GM12874 (cell line): ENCODE measurements at regions not wholly inside any gene's neighbourhood (a gene's known extent, or its start where the extent isn't known, plus 50 kb on each side); places are given as distances from the start of the nearest gene placed in this dataset.

Experiments used
- CTCF ChIP-seq: IDR thresholded peaks from 2 replicates; pipeline ENCODE4 v1.5.1; 2011; ENCODE audit warnings: low read depth, mild to moderate bottlenecking, control low read depth, low read length, moderate library complexity; ENCODE audit not compliant: insufficient read depth

- no peak for TF ChIP-seq CTCF
These were observed 248.0 kb upstream of the GSE1 start for GRCh38 chr16:85365120-85365519.

- no peak for TF ChIP-seq CTCF
These were observed 246.9 kb upstream of the GSE1 start for GRCh38 chr16:85366031-85366763.

- no peak for TF ChIP-seq CTCF
These were observed 245.6 kb upstream of the GSE1 start for GRCh38 chr16:85367485-85367884.

GRCh38 chr16:85369060-85369459, 244.1 kb upstream of the GSE1 start:
- no peak for TF ChIP-seq CTCF

- peak; percentile 92 for TF ChIP-seq CTCF
These were observed 243.2 kb upstream of the GSE1 start for GRCh38 chr16:85369741-85370528.

GRCh38 chr16:85370543-85370880, 242.6 kb upstream of the GSE1 start:
- TF ChIP-seq CTCF: no peak

GRCh38 chr16:85370881-85371651, 242.1 kb upstream of the GSE1 start:
- TF ChIP-seq CTCF: no peak
